NCI-H345 (cell line): ENCODE measurements at regions not wholly inside any gene's neighbourhood (a gene's known extent, or its start where the extent isn't known, plus 50 kb on each side); places are given as distances from the start of the nearest gene placed in this dataset.
A peak's percentile ranks its signal among the peaks of the same experiment; 100 is the strongest.

ENCODE experiments used
- DNase-seq: peaks from one replicate; lab custom pipeline; 2025; lab: John Stamatoyannopoulos, UW

- DNase-seq = peak; percentile 64
Observed at GRCh38 chr13:107864543-107865317, 350.6 kb downstream of the LIG4 start.

DNA sequence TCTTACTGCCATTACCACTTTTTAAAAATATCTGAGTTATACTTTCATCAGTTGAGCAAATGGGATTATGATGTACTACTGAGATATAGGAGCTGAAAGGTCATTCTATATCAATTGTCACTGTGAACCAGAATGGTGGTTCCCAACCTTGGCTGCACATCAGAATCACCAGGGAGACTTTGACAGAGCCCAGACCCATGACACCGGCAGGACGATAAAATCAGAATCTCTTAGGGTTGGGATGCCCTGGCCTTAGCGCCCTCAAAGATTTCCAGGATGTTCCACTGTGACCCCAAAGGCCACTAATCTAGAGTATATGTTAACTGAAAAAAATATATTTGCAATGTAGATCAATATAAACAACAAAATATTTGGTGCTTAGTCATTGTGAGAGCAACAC is 355.1 kb downstream of the LIG4 start:
- no peak for DNase-seq

DNA sequence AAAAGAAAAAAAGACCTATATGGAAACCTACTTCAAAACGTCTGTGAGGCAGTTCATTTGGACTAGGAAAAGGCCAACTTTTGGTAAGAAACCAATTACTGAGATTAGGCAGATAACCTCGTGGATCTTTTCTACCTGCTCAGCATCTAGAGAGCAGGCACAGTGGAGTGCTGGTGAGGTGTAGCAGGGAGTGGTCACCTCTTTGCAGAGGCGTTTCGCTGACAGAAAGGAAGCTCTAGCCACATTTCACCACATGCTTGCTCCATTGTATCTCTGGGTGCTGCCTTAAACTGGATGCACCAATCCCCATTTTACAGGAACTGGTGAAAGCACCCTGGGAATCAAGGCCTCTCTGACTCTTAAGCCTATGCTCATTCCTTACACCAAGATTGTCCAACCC is 360.5 kb downstream of the LIG4 start:
- DNase-seq = no peak

DNA sequence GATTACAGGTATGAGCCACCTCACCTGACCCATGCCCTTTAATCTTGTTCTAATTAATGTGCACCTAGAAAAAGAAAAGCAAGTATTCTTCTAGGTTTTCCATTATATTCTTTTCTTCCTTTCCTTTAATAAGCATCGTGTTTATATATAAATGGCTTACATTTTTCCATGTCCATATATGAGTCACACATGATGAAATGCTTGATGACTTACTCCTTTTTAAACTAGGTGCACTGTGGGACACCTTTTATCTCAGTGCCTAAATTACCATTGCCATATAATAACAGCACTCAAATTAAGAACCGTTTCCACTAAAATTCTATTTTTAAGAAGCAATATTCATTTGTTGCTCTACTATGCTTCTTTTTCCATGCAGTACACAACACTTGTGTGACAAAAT is 363.3 kb downstream of the LIG4 start:
- DNase-seq = no peak

DNA sequence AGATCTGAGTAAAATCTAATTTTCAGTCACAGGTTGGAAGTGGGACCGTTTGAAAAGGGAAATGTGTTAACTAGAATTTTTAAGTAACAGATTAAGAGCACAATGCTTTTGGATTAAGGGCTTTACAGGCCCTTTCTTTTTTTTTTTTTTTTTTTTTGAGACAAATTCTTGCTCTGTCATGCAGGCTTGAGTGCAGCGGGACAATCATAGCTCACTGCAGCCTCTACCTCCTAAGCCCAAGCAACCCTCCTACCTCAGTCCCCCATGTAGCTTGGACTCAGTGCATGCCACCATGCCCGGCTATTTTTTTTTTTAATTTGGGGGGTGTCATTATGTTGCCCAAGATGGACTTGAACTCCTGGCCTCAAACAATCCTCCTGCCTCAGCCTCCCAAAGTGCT is 363.7 kb downstream of the LIG4 start:
- DNase-seq = no peak

- no peak for DNase-seq
Observed at GRCh38 chr13:107847406-107847805, 367.9 kb downstream of the LIG4 start.

DNA sequence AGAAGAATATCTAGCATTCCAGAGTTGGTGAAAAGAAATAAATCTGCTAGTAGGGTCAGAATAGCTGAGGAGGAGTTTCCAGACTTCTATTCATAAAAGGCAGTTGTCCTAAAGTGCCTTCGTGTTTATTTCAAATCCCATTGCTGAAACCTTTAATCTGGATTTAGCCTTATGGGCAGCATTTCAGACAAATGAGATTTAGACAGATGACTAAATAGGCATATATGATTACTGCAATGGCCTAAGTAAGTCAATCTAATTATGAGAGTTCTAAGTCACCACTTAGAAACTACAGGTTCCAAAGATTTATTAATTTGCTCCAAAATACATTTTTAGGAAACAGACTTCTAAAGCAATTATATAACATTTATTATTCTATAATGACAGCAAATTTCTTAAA is 368.7 kb downstream of the LIG4 start:
- no peak for DNase-seq

DNA sequence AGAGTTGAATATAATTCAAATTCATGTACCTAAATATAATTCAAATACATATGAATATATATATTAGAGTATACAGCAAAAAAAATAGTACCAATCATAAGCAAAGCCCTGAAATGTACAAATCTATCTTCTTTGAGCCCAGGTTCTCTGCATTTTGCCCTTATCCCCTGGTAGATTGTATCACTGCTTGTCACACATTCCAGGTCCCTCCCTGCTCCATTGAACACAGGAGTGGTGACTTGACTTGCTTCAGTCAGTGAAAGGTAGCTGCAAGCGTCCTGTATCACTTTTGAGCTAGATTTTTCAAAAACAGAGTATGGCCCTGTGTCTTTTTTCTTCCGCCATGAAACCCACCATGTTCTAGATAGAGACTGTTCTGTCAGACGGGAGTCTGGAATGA is 369.4 kb downstream of the LIG4 start:
- no peak for DNase-seq

GRCh38 chr13:107843681-107844080 is 371.7 kb downstream of the LIG4 start:
- no peak for DNase-seq

DNA sequence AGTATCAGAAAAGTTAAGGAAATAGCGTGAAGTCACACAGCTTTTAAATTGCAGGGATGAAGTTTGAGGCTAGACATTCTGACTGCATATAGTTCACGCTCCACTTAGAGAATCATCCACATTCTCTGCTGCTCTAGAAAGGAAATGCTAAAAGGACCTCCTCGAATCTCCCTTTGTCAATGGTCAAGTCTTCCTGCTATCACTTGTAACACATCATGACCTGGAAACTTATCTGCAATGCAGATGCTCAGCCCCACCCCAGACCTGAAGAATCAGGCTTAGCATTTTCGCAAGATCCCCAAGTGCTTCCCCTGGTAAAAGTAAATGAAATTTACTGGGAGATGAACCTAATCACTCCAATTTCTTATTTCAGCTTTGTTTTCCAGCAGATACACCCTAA is 372.1 kb downstream of the LIG4 start:
- DNase-seq = no peak

DNA sequence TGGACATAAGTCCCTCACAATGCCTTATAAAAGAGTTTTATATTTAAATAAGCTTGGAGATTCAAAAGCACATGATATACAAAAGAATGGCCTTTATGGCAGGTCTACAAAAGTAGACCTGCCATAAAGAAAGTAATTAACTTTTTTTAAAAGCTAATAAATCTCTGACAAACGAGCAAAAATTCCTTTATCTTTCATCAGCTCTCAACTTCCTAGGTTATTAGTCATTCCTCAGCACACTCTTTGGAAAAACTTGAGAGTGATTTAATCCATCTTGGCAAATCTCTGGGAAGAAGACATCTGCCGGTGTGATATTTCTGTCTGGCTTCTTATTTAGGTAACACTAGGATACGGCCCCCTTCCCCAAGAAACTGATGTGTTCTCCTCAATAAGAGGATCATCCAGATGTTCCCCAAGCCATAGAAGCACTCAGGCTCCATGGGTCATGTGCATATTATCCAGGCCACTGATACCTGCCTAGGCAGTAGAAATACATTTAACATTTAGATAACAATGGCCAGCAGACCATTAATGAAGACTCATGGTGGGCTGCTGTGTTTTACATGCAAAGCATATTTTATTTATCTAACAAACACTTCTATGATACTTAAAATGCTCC is 372.7 kb downstream of the LIG4 start:
- no peak for DNase-seq

DNA sequence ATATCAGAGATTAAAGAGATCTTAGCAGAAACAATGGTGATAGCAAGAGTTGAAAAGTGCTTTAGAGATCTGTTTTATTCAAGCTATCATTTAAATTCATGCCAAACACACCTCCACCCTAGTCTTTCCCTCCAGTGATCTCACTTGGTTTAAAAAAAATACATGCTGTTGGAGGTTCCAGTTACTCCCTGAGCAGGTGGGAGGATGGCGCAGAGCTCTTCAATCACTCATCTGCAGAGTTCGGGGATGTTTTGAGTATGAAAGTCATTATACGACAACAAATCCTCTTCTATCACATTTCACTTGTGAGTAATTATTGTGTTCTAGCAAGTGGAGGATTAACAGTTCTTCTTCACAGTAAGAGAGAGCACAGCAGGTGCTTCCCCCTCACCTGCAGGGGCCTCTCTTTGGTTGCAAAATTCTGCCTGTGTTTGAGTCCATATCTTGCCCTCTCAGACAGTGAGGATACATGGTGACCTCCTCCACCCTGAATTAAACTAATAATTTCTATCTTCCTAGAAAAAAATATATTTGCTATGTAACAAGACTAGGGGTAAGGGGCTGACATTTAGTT is 376.7 kb downstream of the LIG4 start:
- peak; percentile 91 for DNase-seq

DNA sequence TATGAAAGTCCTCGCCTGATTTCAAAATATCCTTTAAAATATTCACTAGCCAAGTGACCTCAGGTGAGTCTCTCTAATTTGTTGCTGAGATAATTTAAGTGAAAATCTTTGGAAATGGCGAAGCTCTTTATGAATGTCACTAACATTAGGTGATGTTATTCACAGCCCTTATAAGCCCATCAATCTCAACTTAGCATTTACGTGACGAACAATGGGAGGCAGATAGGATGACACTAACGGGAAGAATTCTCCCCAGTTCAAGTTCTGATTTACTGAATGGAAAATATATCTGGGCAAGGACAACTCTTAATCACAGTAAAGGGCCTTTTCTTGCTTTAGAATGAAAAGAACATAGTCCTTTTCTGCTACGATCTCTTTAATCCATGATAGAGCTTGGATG is 378.7 kb downstream of the LIG4 start:
- DNase-seq = no peak

DNA sequence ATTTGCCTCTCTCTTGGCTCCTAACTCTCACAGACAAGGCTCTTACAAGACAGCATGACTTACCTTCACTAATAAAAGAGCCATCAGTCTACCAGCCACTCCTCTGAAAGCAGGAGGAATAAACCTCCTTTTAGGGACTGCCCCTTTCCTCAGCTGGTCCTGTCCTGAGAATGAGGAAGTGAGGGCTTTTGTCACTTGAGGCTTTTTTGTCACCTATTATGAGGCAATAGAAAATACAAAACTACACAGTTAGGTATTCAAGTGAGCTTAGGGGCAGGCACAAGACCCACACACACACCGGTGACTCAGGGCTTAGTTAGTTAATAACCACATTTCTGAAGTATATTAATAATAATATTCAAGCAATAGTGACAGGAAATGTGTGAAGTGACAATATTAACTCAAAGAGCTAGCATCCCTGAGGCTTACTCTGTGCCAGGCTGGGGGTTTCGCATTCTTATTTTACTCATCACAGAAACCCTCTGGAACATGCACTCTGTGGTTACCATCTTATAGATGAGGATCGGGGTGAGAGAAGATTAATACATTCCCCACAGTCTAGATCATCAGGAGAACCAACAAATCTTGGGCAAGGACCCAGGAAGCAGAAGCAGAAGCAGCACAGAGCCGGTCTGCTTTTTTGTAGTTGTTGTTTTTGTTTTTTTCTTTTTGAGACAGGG is 379.9 kb downstream of the LIG4 start:
- DNase-seq = no peak

GRCh38 chr13:107834717-107835116 is 380.6 kb downstream of the LIG4 start:
- DNase-seq = no peak

GRCh38 chr13:107834281-107834680 is 381.1 kb downstream of the LIG4 start:
- no peak for DNase-seq

DNA sequence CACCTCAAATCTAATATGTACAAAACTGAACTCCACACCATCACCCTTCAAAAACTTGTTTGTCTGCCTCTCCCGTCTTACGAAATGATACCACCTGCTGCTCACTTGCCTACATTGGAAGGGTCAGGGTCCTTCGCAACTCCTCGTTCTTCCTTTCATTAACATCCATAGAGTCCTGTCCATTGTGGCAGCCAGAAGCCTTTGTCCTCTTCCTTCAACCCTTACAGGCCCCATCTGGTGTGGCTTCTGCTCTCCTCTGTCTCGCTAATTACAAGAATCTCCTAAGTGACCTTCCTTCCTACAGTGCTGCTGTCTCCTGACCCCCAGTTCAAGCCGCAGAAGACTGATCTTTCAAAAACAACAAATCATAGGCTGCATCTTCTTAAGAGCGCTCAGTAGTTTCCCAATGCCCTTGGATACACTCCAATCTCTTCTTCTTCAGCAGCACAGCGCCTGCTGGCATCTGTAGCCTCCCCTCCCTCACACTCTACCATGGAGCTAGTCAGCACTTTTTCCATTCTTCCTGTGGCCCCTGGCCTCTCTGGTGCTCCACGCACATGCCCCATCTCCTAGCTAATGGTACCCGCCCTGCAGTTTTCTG is 382.7 kb downstream of the LIG4 start:
- DNase-seq = no peak

- DNase-seq = no peak
Observed at GRCh38 chr13:107830804-107831203, 384.5 kb downstream of the LIG4 start.

DNA sequence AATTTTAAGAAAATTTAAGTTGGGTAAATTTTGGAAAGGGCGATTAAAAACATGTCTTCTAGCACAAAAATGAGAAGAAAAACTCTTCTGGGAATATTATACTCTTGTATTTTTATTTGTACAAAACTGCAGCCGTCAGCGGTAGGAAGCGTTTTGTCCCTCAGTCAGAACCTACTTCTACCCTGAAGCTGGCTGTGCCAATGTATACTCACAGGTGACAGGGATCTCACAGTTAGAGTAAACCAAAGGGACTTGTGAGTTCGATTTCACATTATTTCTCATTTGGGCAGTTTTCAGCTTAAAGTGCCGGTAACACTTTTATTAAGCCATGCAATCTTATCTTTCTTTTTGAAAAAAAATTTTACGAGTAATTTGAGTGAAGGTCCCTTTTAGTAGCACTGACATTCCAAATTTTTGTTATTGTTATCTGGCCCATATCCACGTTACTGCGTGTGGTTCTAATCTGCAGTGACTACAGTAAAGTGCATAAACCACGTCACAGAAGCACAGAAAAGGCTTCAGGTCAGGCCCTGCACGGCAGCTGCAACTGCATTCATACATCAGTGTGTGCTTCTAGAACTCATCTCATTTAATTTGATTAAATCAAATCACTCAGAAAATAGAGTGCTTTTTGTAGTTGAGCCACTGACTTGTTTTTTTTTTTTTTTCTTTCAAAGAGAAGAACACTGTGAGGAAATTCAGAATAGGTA is 387.3 kb downstream of the LIG4 start:
- DNase-seq = no peak

GRCh38 chr13:107824635-107825034 is 390.7 kb downstream of the LIG4 start:
- DNase-seq = no peak

GRCh38 chr13:107822006-107822405 is 393.3 kb downstream of the LIG4 start:
- no peak for DNase-seq

- DNase-seq = no peak
Observed at GRCh38 chr13:107821492-107821891, 393.8 kb downstream of the LIG4 start.
